ENCODE measurements at regions not wholly inside any gene's neighbourhood (a gene's known extent, or its start where the extent isn't known, plus 50 kb on each side); places are given as distances from the start of the nearest gene placed in this dataset.

- H3K9ac ChIP-seq (ENCODE audit: low read length) = no peak overlapping the region
- no peaks in the 10 kb centered on the region for H3K36me3 ChIP-seq (ENCODE audit: insufficient read depth, low read length)
- no peaks in the 10 kb centered on the region for H3K9me2 ChIP-seq (replicated peaks; ENCODE audit: insufficient read depth, low read length)
- H3K27ac ChIP-seq (ENCODE audit: low read length) = no peak overlapping the region
- no peaks in the 10 kb centered on the region for H3K9me3 ChIP-seq (ENCODE audit: low read length)
- H3K4me3 ChIP-seq (ENCODE audit: low read length) = no peak overlapping the region
- H3K4me2 ChIP-seq (ENCODE audit: low read depth, low read length, poor library complexity, severe bottlenecking) = no peak overlapping the region
- H3K4me1 ChIP-seq (ENCODE audit: low read length) = no peaks in the 10 kb centered on the region
- no peaks in the 10 kb centered on the region for H4K20me1 ChIP-seq (ENCODE audit: insufficient read depth, low read depth, low read length)
- H3K79me2 ChIP-seq (ENCODE audit: low read length) = no peaks in the 10 kb centered on the region
- H2AFZ ChIP-seq (ENCODE audit: low read length) = no peak overlapping the region
- no peaks in the 10 kb centered on the region for H3K27me3 ChIP-seq (ENCODE audit: low read length)
- no peak for DNase-seq
Observed at GRCh38 chr15:61654002-61654740, 406.1 kb downstream of the VPS13C start.

DNA sequence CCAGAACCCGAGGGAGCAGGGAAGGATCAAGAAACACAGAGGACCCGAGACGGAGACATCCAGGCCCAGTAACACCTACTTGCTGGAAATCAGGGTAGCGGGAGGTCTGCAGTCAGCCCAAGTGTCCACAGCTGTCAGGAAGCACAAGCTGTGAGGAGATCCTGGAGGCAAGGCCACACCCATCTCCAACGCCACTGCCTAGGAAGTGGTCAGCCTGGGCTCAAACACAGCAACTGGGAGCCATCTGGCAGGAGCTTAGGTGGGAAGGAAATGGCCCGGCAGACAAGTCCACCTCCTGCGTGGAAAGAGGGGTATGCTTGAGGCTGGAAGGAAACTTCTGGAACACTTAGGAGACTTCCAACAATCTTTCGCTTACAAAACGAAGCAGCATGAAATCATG, 407.1 kb downstream of the VPS13C start:
- no peaks in the 10 kb centered on the region for H3K4me1 ChIP-seq (ENCODE audit: low read length)
- no peak overlapping the region for H3K4me3 ChIP-seq (ENCODE audit: low read length)
- H4K20me1 ChIP-seq (ENCODE audit: insufficient read depth, low read depth, low read length) = no peaks in the 10 kb centered on the region
- no peak for DNase-seq
- H2AFZ ChIP-seq (ENCODE audit: low read length) = no peak overlapping the region
- no peaks in the 10 kb centered on the region for H3K36me3 ChIP-seq (ENCODE audit: insufficient read depth, low read length)
- H3K4me2 ChIP-seq (ENCODE audit: low read depth, low read length, poor library complexity, severe bottlenecking) = no peak overlapping the region
- no peaks in the 10 kb centered on the region for H3K27me3 ChIP-seq (ENCODE audit: low read length)
- no peak overlapping the region for H3K27ac ChIP-seq (ENCODE audit: low read length)
- no peak overlapping the region for H3K9ac ChIP-seq (ENCODE audit: low read length)
- no peaks in the 10 kb centered on the region for H3K79me2 ChIP-seq (ENCODE audit: low read length)
- no peaks in the 10 kb centered on the region for H3K9me3 ChIP-seq (ENCODE audit: low read length)
- H3K9me2 ChIP-seq (replicated peaks; ENCODE audit: insufficient read depth, low read length) = no peaks in the 10 kb centered on the region

DNA sequence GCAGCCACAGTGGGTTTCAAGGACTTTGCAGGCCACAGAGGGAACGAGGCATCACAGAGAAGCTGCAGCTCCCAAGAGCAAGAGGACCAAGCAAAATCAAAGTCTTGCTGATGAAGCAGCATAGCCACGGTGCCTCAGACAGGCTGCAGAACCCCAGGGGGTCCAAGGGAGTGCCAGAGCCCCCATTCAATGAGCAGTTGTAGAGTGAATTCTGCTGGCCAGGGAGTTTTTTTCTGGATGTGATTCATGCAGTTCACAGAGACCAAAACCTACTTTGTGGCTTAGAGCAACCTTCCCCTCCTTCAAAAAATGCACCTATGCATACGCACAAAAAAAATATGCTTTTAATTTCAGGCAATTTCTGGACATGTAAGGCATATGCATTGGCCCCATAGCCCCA, 409.0 kb downstream of the VPS13C start:
- no peak overlapping the region for H3K9ac ChIP-seq (ENCODE audit: low read length)
- DNase-seq = no peak
- H3K9me2 ChIP-seq (replicated peaks; ENCODE audit: insufficient read depth, low read length) = no peaks in the 10 kb centered on the region
- H3K36me3 ChIP-seq (ENCODE audit: insufficient read depth, low read length) = no peaks in the 10 kb centered on the region
- no peak overlapping the region for H2AFZ ChIP-seq (ENCODE audit: low read length)
- no peaks in the 10 kb centered on the region for H3K9me3 ChIP-seq (ENCODE audit: low read length)
- no peaks in the 10 kb centered on the region for H4K20me1 ChIP-seq (ENCODE audit: insufficient read depth, low read depth, low read length)
- no peaks in the 10 kb centered on the region for H3K27me3 ChIP-seq (ENCODE audit: low read length)
- H3K27ac ChIP-seq (ENCODE audit: low read length) = no peak overlapping the region
- H3K4me1 ChIP-seq (ENCODE audit: low read length) = no peaks in the 10 kb centered on the region
- H3K4me3 ChIP-seq (ENCODE audit: low read length) = no peak overlapping the region
- no peak overlapping the region for H3K4me2 ChIP-seq (ENCODE audit: low read depth, low read length, poor library complexity, severe bottlenecking)
- H3K79me2 ChIP-seq (ENCODE audit: low read length) = no peaks in the 10 kb centered on the region

- H3K27me3 ChIP-seq (ENCODE audit: low read length) = no peaks in the 10 kb centered on the region
- no peaks in the 10 kb centered on the region for H3K9me2 ChIP-seq (replicated peaks; ENCODE audit: insufficient read depth, low read length)
- no peaks in the 10 kb centered on the region for H3K9me3 ChIP-seq (ENCODE audit: low read length)
- no peaks in the 10 kb centered on the region for H3K4me1 ChIP-seq (ENCODE audit: low read length)
- H2AFZ ChIP-seq (ENCODE audit: low read length) = no peak overlapping the region
- H3K4me2 ChIP-seq (ENCODE audit: low read depth, low read length, poor library complexity, severe bottlenecking) = no peak overlapping the region
- DNase-seq = no peak
- H3K79me2 ChIP-seq (ENCODE audit: low read length) = no peaks in the 10 kb centered on the region
- no peaks in the 10 kb centered on the region for H4K20me1 ChIP-seq (ENCODE audit: insufficient read depth, low read depth, low read length)
- H3K36me3 ChIP-seq (ENCODE audit: insufficient read depth, low read length) = no peaks in the 10 kb centered on the region
- H3K4me3 ChIP-seq (ENCODE audit: low read length) = no peak overlapping the region
- H3K9ac ChIP-seq (ENCODE audit: low read length) = no peak overlapping the region
- H3K27ac ChIP-seq (ENCODE audit: low read length) = no peak overlapping the region
Observed at GRCh38 chr15:61649046-61649445, 411.2 kb downstream of the VPS13C start.

GRCh38 chr15:61644550-61644949, 415.4 kb upstream of the RORA start:
- no peaks in the 10 kb centered on the region for H3K9me2 ChIP-seq (replicated peaks; ENCODE audit: insufficient read depth, low read length)
- no peaks in the 10 kb centered on the region for H4K20me1 ChIP-seq (ENCODE audit: insufficient read depth, low read depth, low read length)
- H3K9ac ChIP-seq (ENCODE audit: low read length) = no peak overlapping the region
- no peak overlapping the region for H3K4me2 ChIP-seq (ENCODE audit: low read depth, low read length, poor library complexity, severe bottlenecking)
- no peaks in the 10 kb centered on the region for H3K36me3 ChIP-seq (ENCODE audit: insufficient read depth, low read length)
- H3K4me1 ChIP-seq (ENCODE audit: low read length) = no peaks in the 10 kb centered on the region
- H3K9me3 ChIP-seq (ENCODE audit: low read length) = no peaks in the 10 kb centered on the region
- H3K27me3 ChIP-seq (ENCODE audit: low read length) = no peaks in the 10 kb centered on the region; the same call in 1 of the 2 replicates
- H2AFZ ChIP-seq (ENCODE audit: low read length) = no peak overlapping the region
- H3K27ac ChIP-seq (ENCODE audit: low read length) = no peak overlapping the region
- H3K79me2 ChIP-seq (ENCODE audit: low read length) = no peaks in the 10 kb centered on the region
- DNase-seq = no peak
- H3K4me3 ChIP-seq (ENCODE audit: low read length) = no peak overlapping the region

GRCh38 chr15:61641645-61642044, 412.5 kb upstream of the RORA start:
- Histone ChIP-seq H3K79me2 (ENCODE audit: low read length) (no peaks in the 10 kb centered on the region), H3K36me3 (ENCODE audit: insufficient read depth, low read length) (no peaks in the 10 kb centered on the region), H4K20me1 (ENCODE audit: insufficient read depth, low read depth, low read length) (no peaks in the 10 kb centered on the region), H3K27ac (ENCODE audit: low read length) (no peak overlapping the region), H3K9me3 (ENCODE audit: low read length) (no peaks in the 10 kb centered on the region), H3K4me3 (ENCODE audit: low read length) (no peak overlapping the region), H2AFZ (ENCODE audit: low read length) (no peak overlapping the region), H3K9me2 (replicated peaks; ENCODE audit: insufficient read depth, low read length) (no peaks in the 10 kb centered on the region), H3K9ac (ENCODE audit: low read length) (no peak overlapping the region), H3K4me2 (ENCODE audit: low read depth, low read length, poor library complexity, severe bottlenecking) (no peak overlapping the region), H3K4me1 (ENCODE audit: low read length) (no peaks in the 10 kb centered on the region), H3K27me3 (ENCODE audit: low read length) (no peaks in the 10 kb centered on the region; the same call in 1 of the 2 replicates)
- DNase-seq = no peak

GRCh38 chr15:61640756-61641155, 411.7 kb upstream of the RORA start:
- H3K4me2 ChIP-seq (ENCODE audit: low read depth, low read length, poor library complexity, severe bottlenecking) = no peak overlapping the region
- no peak for DNase-seq
- H3K36me3 ChIP-seq (ENCODE audit: insufficient read depth, low read length) = no peaks in the 10 kb centered on the region
- no peaks in the 10 kb centered on the region; the same call in 1 of the 2 replicates for H3K27me3 ChIP-seq (ENCODE audit: low read length)
- H2AFZ ChIP-seq (ENCODE audit: low read length) = no peak overlapping the region
- H4K20me1 ChIP-seq (ENCODE audit: insufficient read depth, low read depth, low read length) = no peaks in the 10 kb centered on the region
- H3K4me3 ChIP-seq (ENCODE audit: low read length) = no peak overlapping the region
- no peaks in the 10 kb centered on the region for H3K9me2 ChIP-seq (replicated peaks; ENCODE audit: insufficient read depth, low read length)
- H3K79me2 ChIP-seq (ENCODE audit: low read length) = no peaks in the 10 kb centered on the region
- no peak overlapping the region for H3K9ac ChIP-seq (ENCODE audit: low read length)
- no peaks in the 10 kb centered on the region for H3K4me1 ChIP-seq (ENCODE audit: low read length)
- H3K27ac ChIP-seq (ENCODE audit: low read length) = no peak overlapping the region
- no peaks in the 10 kb centered on the region for H3K9me3 ChIP-seq (ENCODE audit: low read length)

DNA sequence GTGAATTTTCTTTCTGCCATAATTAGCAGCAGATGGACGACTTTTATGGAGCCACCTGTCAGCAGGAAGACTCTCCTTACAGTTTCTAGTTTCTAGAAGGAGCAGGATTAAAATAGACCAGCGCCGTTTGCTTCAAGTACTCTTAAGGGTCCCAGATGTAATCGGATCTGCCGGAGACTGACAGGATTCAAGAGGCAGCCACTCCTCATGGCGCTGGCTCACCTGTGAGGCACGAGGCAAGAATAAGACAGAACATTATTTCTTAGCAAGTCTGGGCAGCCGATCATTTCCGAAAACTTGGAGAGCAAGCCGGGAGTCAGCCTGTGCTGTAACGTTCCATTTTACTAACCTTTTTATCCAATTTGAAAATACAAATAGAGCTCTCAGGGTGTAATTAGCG, 410.4 kb upstream of the RORA start:
- no peaks in the 10 kb centered on the region for H4K20me1 ChIP-seq (ENCODE audit: insufficient read depth, low read depth, low read length)
- H3K4me2 ChIP-seq (ENCODE audit: low read depth, low read length, poor library complexity, severe bottlenecking) = no peak overlapping the region
- no peaks in the 10 kb centered on the region for H3K4me1 ChIP-seq (ENCODE audit: low read length)
- no peak overlapping the region for H3K9ac ChIP-seq (ENCODE audit: low read length)
- no peak for DNase-seq
- H3K9me3 ChIP-seq (ENCODE audit: low read length) = no peaks in the 10 kb centered on the region
- H2AFZ ChIP-seq (ENCODE audit: low read length) = no peak overlapping the region
- H3K79me2 ChIP-seq (ENCODE audit: low read length) = no peaks in the 10 kb centered on the region
- no peaks in the 10 kb centered on the region; the same call in 1 of the 2 replicates for H3K27me3 ChIP-seq (ENCODE audit: low read length)
- no peaks in the 10 kb centered on the region for H3K36me3 ChIP-seq (ENCODE audit: insufficient read depth, low read length)
- H3K4me3 ChIP-seq (ENCODE audit: low read length) = no peak overlapping the region
- no peaks in the 10 kb centered on the region for H3K9me2 ChIP-seq (replicated peaks; ENCODE audit: insufficient read depth, low read length)
- no peak overlapping the region for H3K27ac ChIP-seq (ENCODE audit: low read length)

All from Karpas-422 (cell line).